ENCODE measurements at regions not wholly inside any gene's neighbourhood (a gene's known extent, or its start where the extent isn't known, plus 50 kb on each side); places are given as distances from the start of the nearest gene placed in this dataset.

DNA sequence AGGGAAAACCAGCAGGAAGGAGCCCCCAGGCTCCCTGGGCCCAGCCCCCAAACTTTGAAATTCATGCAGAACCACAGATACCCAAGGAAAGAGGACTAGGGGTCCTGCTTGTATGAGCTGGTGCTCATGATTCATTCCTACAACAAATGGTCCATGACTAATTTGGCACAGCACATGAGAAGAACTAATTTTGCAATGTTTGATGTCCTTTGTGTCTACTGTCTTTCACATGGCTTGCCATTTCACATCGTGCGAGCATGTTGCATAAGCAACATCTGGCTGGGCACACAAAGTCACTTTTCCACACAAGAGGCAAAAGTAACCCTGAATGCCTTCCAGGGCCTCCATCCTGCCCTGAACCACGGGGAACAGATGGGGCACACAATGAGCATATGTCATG lies 149.6 kb upstream of the APCDD1 start (continued):
- TF ChIP-seq SRF (IDR thresholded peaks at IDR 0.05; ENCODE audit: low read depth) (no peak), EGR1 (IDR thresholded peaks at IDR 0.05; ENCODE audit: low read depth) (no peak), JUND (IDR thresholded peaks at IDR 0.05) (no peak), TCF7L2 (IDR thresholded peaks at IDR 0.05; ENCODE audit: borderline replicate concordance, extremely low read depth, insufficient read depth, insufficient read length) (no peak), ELF1 (IDR thresholded peaks at IDR 0.05; ENCODE audit: borderline replicate concordance, low read depth) (no peak)

DNA sequence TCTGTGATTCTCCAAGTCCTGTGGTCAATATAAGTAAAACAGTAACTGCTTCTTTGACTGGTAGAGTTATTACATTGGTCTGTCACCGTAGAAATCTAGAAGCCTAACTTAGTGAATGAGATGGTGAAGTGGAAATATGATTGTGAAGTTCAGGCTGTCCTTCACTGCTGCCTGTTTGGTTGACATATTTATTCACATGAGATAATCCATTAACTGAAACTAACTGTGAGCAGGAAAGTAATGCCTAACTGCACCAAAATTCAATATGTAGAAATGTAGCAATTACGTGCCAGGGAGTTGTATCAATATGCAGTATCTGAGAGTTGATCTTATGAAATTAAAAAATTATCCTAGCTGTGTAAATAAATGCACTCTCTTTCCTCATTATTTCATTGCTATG lies 147.7 kb upstream of the APCDD1 start:
- RAD21 ChIA-PET (ENCODE audit: low non-redundant PET in 1 of 2, low total read pairs in 2 of 2, uncharacterized antibody in 2 of 2, unreplicated experiment in 2 of 2), result no interaction called here
- BruUV-seq (replicated peaks), result no TSS peak
- POLR2A ChIA-PET, result no interaction called here

More for the DNA sequence above, 147.7 kb upstream of the APCDD1 start:
- DNase-seq (ENCODE audit: low read depth, low spot score) (no peak), ATAC-seq (no peak)
- H3K4me1 ChIP-seq (ENCODE audit: control insufficient read depth in 1 of 2, insufficient read depth in 2 of 2, low read length in 2 of 2), result no peaks in the 10 kb centered on the region
- H3K27me3 ChIP-seq (ENCODE audit: insufficient read depth, low read length), result peaks cover 41% of the 10 kb centered on the region
- no peak overlapping the region for H3K4me2 ChIP-seq (ENCODE audit: low read length)
- H3K9me3 ChIP-seq (ENCODE audit: control insufficient read depth in 1 of 2, insufficient read depth in 1 of 2, low read depth in 1 of 2, low read length in 2 of 2), result no peaks in the 10 kb centered on the region
- TF ChIP-seq POLR2A (IDR thresholded peaks at IDR 0.05; ENCODE audit: borderline replicate concordance, extremely low read depth, insufficient read depth, insufficient read length), result no peak
- TF ChIP-seq ZFX (IDR thresholded peaks at IDR 0.05), result no peak
- TF ChIP-seq, protein P1, sequence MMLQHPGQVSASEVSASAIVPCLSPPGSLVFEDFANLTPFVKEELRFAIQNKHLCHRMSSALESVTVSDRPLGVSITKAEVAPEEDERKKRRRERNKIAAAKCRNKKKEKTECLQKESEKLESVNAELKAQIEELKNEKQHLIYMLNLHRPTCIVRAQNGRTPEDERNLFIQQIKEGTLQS (IDR thresholded peaks at IDR 0.05), result no peak
- no peak for TF ChIP-seq RAD21 (IDR thresholded peaks at IDR 0.05; ENCODE audit: low read depth)
- TF ChIP-seq, protein P2, sequence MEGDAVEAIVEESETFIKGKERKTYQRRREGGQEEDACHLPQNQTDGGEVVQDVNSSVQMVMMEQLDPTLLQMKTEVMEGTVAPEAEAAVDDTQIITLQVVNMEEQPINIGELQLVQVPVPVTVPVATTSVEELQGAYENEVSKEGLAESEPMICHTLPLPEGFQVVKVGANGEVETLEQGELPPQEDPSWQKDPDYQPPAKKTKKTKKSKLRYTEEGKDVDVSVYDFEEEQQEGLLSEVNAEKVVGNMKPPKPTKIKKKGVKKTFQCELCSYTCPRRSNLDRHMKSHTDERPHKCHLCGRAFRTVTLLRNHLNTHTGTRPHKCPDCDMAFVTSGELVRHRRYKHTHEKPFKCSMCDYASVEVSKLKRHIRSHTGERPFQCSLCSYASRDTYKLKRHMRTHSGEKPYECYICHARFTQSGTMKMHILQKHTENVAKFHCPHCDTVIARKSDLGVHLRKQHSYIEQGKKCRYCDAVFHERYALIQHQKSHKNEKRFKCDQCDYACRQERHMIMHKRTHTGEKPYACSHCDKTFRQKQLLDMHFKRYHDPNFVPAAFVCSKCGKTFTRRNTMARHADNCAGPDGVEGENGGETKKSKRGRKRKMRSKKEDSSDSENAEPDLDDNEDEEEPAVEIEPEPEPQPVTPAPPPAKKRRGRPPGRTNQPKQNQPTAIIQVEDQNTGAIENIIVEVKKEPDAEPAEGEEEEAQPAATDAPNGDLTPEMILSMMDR (IDR thresholded peaks at IDR 0.05 in 2 of 3, conservative IDR thresholded peaks at IDR 0.05 in 1 of 3; ENCODE audit: borderline replicate concordance in 1 of 3, insufficient read depth in 1 of 3, low read depth in 2 of 3, low read length in 2 of 3), result no peak
- no peak for TF ChIP-seq CBX3 (IDR thresholded peaks at IDR 0.05; ENCODE audit: low read depth)
- TF ChIP-seq SP1 (IDR thresholded peaks at IDR 0.05; ENCODE audit: low read depth), result no peak
- TF ChIP-seq EGR1 (IDR thresholded peaks at IDR 0.05; ENCODE audit: low read depth), result no peak
- TF ChIP-seq TCF7L2 (IDR thresholded peaks at IDR 0.05; ENCODE audit: borderline replicate concordance, extremely low read depth, insufficient read depth, insufficient read length), result no peak
- TF ChIP-seq SRF (IDR thresholded peaks at IDR 0.05; ENCODE audit: low read depth), result no peak
- no peak overlapping the region for H3K4me3 ChIP-seq (replicated peaks in 1 of 2; ENCODE audit: low read depth in 1 of 2, low read length in 2 of 2)
- H3K9ac ChIP-seq (ENCODE audit: low read length), result no peak overlapping the region
- H3K27ac ChIP-seq (ENCODE audit: low read depth, low read length), result no peak overlapping the region
- H2AFZ ChIP-seq (ENCODE audit: low read depth, low read length, poor library complexity, severe bottlenecking), result no peak overlapping the region
- no peaks in the 10 kb centered on the region for H3K36me3 ChIP-seq (ENCODE audit: control insufficient read depth in 1 of 2, insufficient read depth in 2 of 2, low read length in 2 of 2)
- intact Hi-C loops (cut with micrococcal nuclease), result loop anchor here (10.0 kb wide), 1 partner anchor 282 kb away; no protein-coding TSS in a partner anchor
- no peaks in the 10 kb centered on the region for H4K20me1 ChIP-seq (ENCODE audit: insufficient read depth)
- no peaks in the 10 kb centered on the region for H3K9me2 ChIP-seq (ENCODE audit: insufficient read depth)
- H3K79me2 ChIP-seq (ENCODE audit: insufficient read depth, low read length), result no peaks in the 10 kb centered on the region
- CTCF ChIA-PET, result no interaction called here

Measured in HCT116 (cell line).